MM.1S (cell line): ENCODE measurements at regions not wholly inside any gene's neighbourhood (a gene's known extent, or its start where the extent isn't known, plus 50 kb on each side); places are given as distances from the start of the nearest gene placed in this dataset.

Experiments
- DNase-seq: peaks from one replicate; pipeline ENCODE4 v3.0.0-alpha.2; 2015
- H2AFZ ChIP-seq: fragments of 300-600 bp; sonication (generic); 2 replicates; pipeline ENCODE4 v1.6.0; 2016; ENCODE audit warnings: antibody characterized with exemption, low read length
- H3F3A ChIP-seq: fragments of 300-600 bp; sonication (generic); 2 replicates; pipeline ENCODE4 v1.6.1; 2016; ENCODE audit warnings: mild to moderate bottlenecking, antibody characterized with exemption, low read length, moderate library complexity, mixed read lengths; ENCODE audit not compliant: insufficient read depth
- H3K27ac ChIP-seq: fragments of 300-600 bp; sonication (generic); 2 replicates; pipeline ENCODE4 v1.5.1; 2016; ENCODE audit warnings: mild to moderate bottlenecking, low read length
- H3K27me3 ChIP-seq: fragments of 300-600 bp; sonication (generic); replicated peaks from 2 replicates; pipeline ENCODE4 v1.6.0; 2016; ENCODE audit warnings: low read length; ENCODE audit not compliant: insufficient read depth
- H3K36me3 ChIP-seq: fragments of 300-600 bp; sonication (generic); replicated peaks from 2 replicates; pipeline ENCODE4 v1.6.1; 2016; ENCODE audit warnings: mild to moderate bottlenecking, low read length, mixed read lengths; ENCODE audit not compliant: insufficient read depth
- H3K4me1 ChIP-seq: fragments of 300-600 bp; sonication (generic); 2 replicates; pipeline ENCODE4 v1.6.1; 2016; ENCODE audit warnings: low read length, mixed read lengths
- H3K4me2 ChIP-seq: fragments of 300-600 bp; sonication (generic); 2 replicates; pipeline ENCODE4 v1.6.0; 2016; ENCODE audit warnings: low read depth, low read length
- H3K4me3 ChIP-seq: fragments of 300-600 bp; sonication (generic); 2 replicates; pipeline ENCODE4 v1.5.1; 2016; ENCODE audit warnings: low read length, mixed read lengths
- H3K79me2 ChIP-seq: fragments of 300-600 bp; sonication (generic); 2 replicates; pipeline ENCODE4 v1.6.1; 2016; ENCODE audit warnings: mixed run types, low read length, mixed read lengths
- H3K9ac ChIP-seq: fragments of 300-600 bp; sonication (generic); 2 replicates; pipeline ENCODE4 v1.6.1; 2016; ENCODE audit warnings: low read length, mixed read lengths
- H3K9me2 ChIP-seq: fragments of 300-600 bp; sonication (generic); replicated peaks from 2 replicates; pipeline ENCODE4 v1.6.1; 2016; ENCODE audit warnings: mild to moderate bottlenecking, low read length, mixed read lengths; ENCODE audit not compliant: insufficient read depth
- H3K9me3 ChIP-seq: fragments of 300-600 bp; sonication (generic); replicated peaks from 2 replicates; pipeline ENCODE4 v1.6.1; 2016; ENCODE audit warnings: mild to moderate bottlenecking, low read length, mixed read lengths; ENCODE audit not compliant: insufficient read depth
- H4K20me1 ChIP-seq: fragments of 300-600 bp; sonication (generic); 2 replicates; pipeline ENCODE4 v1.6.1; 2016; ENCODE audit warnings: mild to moderate bottlenecking, low read length, moderate library complexity, mixed read lengths; ENCODE audit not compliant: insufficient read depth
- EZH2 ChIP-seq: fragments of 300-600 bp; sonication (generic); optimal IDR thresholded peaks from 2 replicates; pipeline ENCODE3; 2017; ENCODE audit warnings: low read depth, mild to moderate bottlenecking, antibody characterized with exemption, low read length, mixed read lengths
- EZH2phosphoT487 ChIP-seq: fragments of 300-600 bp; sonication (generic); IDR thresholded peaks from 2 replicates; pipeline ENCODE4 v1.6.1; 2018; ENCODE audit warnings: antibody characterized with exemption, low read length
- TF ChIP-seq, protein P1 (sequence below): fragments of 300-600 bp; sonication (generic); IDR thresholded peaks from 2 replicates; pipeline ENCODE4 v1.5.1; 2016; ENCODE audit warnings: antibody characterized with exemption, low read length, mixed read lengths

GRCh38 chr5:54362992-54363625 is 52.7 kb upstream of the ARL15 start:
- H3K27ac ChIP-seq: no peak overlapping the region
- no peaks in the 10 kb centered on the region for H3K9me3 ChIP-seq
- no peak for DNase-seq
- no peak overlapping the region for H3K4me2 ChIP-seq
- no peaks in the 10 kb centered on the region for H3K4me1 ChIP-seq
- TF ChIP-seq EZH2: no peak
- TF ChIP-seq, protein P1, sequence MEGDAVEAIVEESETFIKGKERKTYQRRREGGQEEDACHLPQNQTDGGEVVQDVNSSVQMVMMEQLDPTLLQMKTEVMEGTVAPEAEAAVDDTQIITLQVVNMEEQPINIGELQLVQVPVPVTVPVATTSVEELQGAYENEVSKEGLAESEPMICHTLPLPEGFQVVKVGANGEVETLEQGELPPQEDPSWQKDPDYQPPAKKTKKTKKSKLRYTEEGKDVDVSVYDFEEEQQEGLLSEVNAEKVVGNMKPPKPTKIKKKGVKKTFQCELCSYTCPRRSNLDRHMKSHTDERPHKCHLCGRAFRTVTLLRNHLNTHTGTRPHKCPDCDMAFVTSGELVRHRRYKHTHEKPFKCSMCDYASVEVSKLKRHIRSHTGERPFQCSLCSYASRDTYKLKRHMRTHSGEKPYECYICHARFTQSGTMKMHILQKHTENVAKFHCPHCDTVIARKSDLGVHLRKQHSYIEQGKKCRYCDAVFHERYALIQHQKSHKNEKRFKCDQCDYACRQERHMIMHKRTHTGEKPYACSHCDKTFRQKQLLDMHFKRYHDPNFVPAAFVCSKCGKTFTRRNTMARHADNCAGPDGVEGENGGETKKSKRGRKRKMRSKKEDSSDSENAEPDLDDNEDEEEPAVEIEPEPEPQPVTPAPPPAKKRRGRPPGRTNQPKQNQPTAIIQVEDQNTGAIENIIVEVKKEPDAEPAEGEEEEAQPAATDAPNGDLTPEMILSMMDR: no peak
- H3K79me2 ChIP-seq: no peaks in the 10 kb centered on the region
- no peaks in the 10 kb centered on the region for H3K9me2 ChIP-seq
- H3K36me3 ChIP-seq: no peaks in the 10 kb centered on the region
- H4K20me1 ChIP-seq: no peaks in the 10 kb centered on the region
- H3K27me3 ChIP-seq: no peaks in the 10 kb centered on the region
- H2AFZ ChIP-seq: no peak overlapping the region
- H3F3A ChIP-seq: no peaks in the 10 kb centered on the region
- H3K9ac ChIP-seq: no peak overlapping the region
- H3K4me3 ChIP-seq: no peak overlapping the region

DNA sequence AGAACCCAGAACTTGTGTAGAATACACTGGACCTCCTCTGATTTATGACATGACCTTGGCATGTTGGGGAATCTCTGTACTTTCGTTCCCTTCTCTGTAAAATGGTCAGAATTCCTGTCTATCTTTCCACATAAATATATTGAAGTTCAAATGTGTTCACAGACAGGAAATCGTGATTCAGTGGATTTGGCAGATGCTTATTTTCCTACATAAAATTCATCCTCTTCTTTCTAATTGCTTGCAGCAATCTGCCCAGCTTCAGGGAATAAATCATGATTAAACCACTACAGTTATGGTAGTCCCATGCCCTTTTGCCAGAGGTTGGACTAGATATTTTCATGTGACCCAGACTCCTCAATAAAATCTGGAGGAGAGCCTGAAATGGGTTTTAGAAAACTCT is 52.1 kb upstream of the ARL15 start:
- no peak overlapping the region for H3K27ac ChIP-seq
- H3K4me2 ChIP-seq: no peak overlapping the region

DNA sequence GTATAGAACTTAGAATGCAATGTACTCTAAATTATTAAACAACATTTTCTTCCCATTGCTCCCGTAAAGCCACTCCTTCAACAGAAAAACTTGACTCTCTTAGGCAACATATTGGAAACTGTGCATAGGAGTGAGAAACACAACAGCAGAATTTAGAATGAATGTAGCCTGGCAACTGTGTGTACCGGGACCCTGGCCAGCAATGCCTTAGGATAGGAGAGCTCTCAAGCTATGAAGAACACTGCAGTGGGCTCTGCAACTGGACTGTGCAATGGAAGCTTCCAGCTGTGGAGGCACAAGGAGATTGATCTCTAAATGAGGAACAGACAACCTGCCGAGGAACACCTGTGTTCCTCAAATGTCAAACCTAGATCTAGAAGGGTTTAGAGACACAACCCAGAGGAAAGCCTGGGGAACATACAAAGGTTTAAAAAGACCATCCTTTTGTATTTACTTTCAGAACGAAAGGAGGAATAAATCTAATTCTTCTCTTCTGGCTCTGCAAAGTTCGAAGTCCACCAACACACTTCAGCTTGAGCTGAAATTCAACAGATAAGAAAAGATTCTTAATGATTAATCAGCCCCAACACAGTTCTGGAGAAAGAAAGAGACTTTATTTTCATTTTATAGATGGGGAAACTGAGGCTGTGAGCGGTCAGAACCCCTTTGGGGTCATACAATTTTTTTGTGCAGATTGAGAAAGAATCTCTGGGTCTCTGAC is 51.5 kb upstream of the ARL15 start:
- no peaks in the 10 kb centered on the region for H3K9me2 ChIP-seq
- H3F3A ChIP-seq: no peaks in the 10 kb centered on the region
- no peak overlapping the region for H3K9ac ChIP-seq
- H3K36me3 ChIP-seq: no peaks in the 10 kb centered on the region
- no peaks in the 10 kb centered on the region for H4K20me1 ChIP-seq
- H3K4me3 ChIP-seq: no peak overlapping the region
- TF ChIP-seq, protein P1: no peak
- no peak overlapping the region for H3K27ac ChIP-seq
- H3K4me2 ChIP-seq: no peak overlapping the region
- no peak overlapping the region for H2AFZ ChIP-seq
- no peak for DNase-seq
- H3K27me3 ChIP-seq: no peaks in the 10 kb centered on the region
- H3K79me2 ChIP-seq: no peaks in the 10 kb centered on the region
- no peaks in the 10 kb centered on the region for H3K4me1 ChIP-seq
- H3K9me3 ChIP-seq: no peaks in the 10 kb centered on the region

More for the DNA sequence above, 52.1 kb upstream of the ARL15 start:
- H3K79me2 ChIP-seq: no peaks in the 10 kb centered on the region
- DNase-seq: no peak
- H3K4me1 ChIP-seq: no peaks in the 10 kb centered on the region
- no peak overlapping the region for H3K4me3 ChIP-seq
- no peaks in the 10 kb centered on the region for H4K20me1 ChIP-seq
- no peak overlapping the region for H2AFZ ChIP-seq
- H3K9me3 ChIP-seq: no peaks in the 10 kb centered on the region
- H3F3A ChIP-seq: no peaks in the 10 kb centered on the region
- no peaks in the 10 kb centered on the region for H3K36me3 ChIP-seq
- no peaks in the 10 kb centered on the region for H3K27me3 ChIP-seq
- TF ChIP-seq EZH2: no peak
- no peak for TF ChIP-seq EZH2phosphoT487
- TF ChIP-seq, protein P1: no peak
- H3K9ac ChIP-seq: no peak overlapping the region
- H3K9me2 ChIP-seq: no peaks in the 10 kb centered on the region
